CD4-positive, alpha-beta T cell treated with Interferon gamma for 1 hour (primary cell): ENCODE measurements at regions not wholly inside any gene's neighbourhood (a gene's known extent, or its start where the extent isn't known, plus 50 kb on each side); places are given as distances from the start of the nearest gene placed in this dataset.

Source experiments
- DNase-seq: peaks from one replicate; pipeline ENCODE4 v3.0.0-alpha.2; 2020

DNA sequence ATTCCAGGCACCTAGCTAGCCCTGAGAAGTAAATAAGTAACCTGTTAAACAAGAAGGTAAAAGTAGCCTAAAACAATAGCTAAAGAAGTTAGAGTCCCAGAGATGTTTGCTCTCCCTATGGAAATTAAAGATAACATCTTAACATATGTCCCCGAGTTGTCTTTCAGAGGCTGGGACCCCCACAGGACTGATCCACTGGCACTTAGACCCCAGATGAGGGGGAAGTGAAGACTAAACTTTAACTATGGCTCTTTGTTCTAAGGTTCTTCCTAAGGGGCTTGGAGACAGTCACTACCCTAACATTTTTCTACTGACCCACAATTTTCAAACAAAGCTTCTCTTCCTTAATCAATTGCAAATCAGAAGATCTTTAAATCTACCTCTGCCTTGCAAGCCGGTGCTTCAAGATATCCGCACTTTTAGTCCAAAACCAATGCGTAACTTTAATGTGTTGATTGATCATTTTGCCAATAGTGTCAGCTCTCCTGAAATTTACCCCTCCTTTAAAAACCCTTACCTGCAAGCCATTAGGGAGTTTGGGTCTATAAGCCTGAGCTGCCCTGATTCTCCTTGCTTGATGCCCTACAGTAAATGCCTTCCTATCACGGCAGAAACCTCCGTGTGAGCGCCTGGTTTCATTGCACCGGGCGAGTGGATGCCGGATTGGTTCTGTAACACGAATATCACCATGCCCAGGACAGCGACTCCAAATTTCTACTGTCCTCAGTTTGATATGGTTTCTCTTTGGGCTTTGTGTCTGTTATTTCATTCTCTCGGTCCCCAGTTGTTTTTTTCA, 404.4 kb downstream of the SIPA1L2 start:
- no peak for DNase-seq

GRCh38 chr1:232223887-232224286, 406.0 kb downstream of the SIPA1L2 start:
- DNase-seq: no peak

DNA sequence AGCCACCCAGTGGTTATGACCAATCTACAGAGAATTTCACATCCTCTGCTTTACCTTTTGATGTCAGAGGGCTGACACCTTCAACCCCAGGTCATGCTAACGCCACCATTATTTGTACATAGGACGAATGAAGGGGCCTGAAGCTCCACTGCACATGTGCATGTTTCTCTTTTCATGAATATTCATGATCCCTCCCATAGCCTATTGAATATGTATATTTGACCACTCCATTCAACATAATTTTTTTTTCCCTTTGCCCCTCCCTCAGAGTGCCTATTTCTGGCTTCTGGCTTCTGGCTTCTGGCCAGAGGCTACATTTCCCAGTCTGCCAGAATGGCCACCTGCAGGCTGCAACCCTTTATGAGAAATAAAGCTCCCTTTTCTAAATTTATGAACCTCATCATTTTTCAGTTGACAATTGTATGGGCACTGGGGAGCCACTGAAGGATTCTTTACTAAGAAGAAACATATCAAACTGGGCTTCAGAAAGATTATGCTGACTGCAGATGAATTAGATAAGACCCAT, 406.7 kb downstream of the SIPA1L2 start:
- no peak for DNase-seq

DNA sequence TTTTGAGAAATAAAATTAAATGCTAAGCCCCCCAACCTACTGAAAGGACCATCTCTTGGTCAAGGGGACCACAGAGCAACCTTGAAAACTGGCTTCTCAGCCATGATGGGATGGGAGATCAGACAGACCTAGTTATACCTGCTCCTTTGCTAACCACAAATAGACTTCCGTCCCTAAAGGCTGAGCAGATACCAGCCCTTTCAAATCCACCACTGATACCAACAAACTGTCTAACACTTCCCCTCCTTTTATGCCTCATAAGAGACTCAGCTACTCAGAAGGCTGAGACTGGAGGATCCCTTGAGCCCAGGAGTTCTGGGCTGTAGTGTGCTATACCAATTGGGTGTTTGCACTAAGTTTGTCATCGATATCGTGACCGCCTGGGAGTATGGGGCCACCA, 407.3 kb downstream of the SIPA1L2 start:
- no peak for DNase-seq

DNA sequence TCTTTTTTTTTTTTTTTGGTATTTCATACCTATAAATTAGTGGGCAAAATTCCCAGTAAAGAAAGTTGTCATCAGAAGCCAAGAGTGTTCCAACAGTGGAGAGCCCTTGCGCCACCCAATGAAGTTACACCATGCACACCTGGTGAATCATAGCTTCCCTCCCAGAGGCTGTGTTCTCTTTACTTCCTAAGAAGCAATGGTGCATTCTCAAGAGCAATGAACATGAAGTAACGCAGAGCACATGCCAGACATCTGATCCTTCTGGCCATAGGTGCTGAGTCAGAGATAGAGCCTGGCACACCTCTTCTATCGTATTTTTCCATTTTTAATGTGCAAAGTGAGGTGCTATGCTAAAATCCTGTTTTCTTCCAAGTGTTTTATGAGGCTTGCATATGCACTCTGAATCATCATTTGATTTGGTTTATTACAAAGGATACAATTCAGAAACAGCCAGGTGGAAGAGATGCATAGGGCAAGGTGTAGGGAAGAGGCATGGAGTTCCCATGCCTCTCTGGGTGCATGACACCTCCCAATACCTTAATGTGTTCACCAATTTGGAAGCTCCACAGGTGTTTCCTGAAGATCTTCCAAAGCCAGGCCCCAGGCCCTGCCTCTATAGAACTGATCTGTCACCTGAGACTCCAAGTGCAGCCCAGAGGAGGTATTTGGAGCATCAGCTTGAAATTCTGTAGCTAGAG, 408.0 kb downstream of the SIPA1L2 start:
- DNase-seq: no peak

GRCh38 chr1:232218955-232219865, 410.7 kb downstream of the SIPA1L2 start:
- no peak for DNase-seq

DNA sequence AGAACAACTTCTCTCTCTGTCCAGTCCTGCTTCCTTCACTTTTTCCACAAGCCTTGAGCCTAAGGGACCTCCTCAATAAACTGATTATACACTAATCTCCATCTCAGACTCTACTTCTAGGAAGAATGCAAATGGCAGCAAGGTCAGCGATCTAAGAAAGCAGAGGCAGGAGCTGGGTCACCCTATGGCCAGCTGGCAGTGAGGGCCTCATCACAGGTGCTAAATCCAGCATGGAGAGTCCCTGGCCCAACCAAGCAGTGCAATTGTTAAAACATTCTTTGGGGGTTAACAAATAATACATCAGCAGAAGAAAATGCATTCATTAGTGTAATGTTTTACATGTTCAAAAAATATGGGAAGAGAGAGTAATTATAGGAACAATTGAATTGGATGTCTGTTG, 416.0 kb downstream of the SIPA1L2 start:
- DNase-seq: no peak

DNA sequence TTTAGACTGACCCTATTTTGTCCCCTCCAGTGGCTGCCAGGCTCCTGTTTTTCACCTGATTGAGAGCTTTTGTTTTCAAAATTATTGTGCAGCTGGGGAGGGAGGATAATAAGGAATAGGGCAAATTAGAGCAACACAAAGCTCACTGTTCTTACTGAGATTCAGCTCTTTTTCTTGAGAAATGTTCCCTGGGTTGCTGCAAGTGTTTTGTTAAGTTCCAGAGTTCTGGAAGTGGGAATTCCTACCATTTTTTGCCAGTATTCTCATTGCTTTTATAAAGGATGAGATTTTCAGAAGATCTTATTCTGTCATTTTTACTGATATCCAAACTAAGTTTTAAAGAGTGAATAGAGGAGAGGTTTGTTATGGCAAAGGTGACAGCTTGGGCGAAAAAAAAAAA, 417.7 kb downstream of the SIPA1L2 start:
- no peak for DNase-seq

GRCh38 chr1:232211149-232211548, 418.8 kb downstream of the SIPA1L2 start:
- DNase-seq: no peak

- no peak for DNase-seq
Observed at GRCh38 chr1:232209357-232209756, 420.6 kb downstream of the SIPA1L2 start.

GRCh38 chr1:232207073-232207866, 422.7 kb downstream of the SIPA1L2 start:
- DNase-seq: no peak

GRCh38 chr1:232204269-232204668, 425.7 kb downstream of the SIPA1L2 start:
- no peak for DNase-seq

DNA sequence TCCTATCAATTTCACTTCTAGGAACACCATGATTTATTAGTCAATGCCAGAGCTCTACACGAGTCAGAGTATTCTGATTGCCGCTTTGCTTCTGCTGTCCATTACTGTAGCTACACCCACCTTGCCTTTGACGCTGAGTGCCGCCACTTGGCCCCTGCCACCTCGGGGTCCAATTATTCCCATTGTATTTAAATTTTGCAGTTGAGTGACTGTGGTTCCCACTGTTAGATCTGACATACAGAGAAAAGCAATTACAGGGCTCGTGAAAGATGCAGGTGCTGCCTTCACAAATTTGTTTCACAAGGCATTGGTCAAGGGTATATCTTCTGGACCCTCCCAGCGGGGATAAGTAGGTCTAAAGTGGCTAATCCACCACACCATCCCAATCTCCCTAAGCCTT, 428.9 kb downstream of the SIPA1L2 start:
- DNase-seq: no peak

GRCh38 chr1:232196042-232196441, 433.9 kb downstream of the SIPA1L2 start:
- no peak for DNase-seq

DNA sequence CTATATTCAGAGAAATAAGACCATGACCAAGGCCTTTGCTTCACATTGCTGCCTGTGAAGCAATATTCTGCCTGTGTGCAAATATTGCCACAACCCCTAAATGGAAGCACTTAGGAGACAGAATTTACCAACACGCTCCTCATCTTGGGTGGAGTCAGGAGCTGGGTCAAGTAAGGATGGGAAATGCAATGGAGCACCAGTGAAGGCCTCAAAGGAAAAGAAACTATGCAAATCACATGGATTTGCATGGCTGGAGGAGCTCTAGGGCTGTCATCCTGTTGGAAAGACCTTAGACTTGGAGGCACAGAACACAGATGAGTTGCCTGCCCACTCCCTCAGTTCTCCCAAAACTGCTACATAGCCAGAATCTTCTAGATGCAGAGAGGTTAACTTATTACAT, 435.5 kb downstream of the SIPA1L2 start:
- no peak for DNase-seq

DNA sequence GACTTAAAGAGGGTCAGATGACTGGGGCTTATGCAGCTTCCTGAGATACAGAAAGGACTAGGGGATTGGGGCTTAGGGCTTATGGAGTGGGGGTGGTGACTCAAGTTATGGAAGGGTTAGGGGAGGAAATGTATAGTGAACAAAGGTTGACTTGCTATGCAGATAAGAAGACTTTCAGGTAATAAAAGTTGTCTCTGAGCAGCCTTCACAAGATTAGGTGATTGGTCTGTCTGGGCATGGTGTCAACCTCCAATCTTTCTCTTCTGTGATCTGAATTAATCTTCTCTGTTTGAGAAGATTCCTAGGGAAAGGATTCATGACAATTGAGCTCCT, 436.5 kb downstream of the SIPA1L2 start:
- no peak for DNase-seq

GRCh38 chr1:232192781-232193450, 437.0 kb downstream of the SIPA1L2 start:
- DNase-seq: no peak

DNA sequence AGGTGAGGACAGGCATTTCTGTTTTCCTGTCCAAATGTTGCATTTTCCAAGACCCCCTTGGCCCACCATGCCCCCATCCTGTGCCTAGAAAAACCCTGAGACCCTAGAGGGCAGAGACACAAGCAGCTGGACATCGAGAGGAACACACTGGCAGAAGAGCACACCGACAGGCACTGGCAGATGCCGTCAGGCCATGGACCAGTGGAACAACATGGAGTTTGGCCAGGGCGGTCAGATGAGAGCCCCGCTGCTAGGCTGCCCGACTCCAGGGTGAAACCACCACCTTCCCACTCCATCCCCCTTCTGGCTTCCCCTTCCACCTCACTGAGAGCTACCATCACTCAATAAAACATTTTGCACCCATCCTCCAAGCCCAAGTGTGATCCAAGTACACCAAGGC, 438.4 kb downstream of the SIPA1L2 start:
- no peak for DNase-seq

DNA sequence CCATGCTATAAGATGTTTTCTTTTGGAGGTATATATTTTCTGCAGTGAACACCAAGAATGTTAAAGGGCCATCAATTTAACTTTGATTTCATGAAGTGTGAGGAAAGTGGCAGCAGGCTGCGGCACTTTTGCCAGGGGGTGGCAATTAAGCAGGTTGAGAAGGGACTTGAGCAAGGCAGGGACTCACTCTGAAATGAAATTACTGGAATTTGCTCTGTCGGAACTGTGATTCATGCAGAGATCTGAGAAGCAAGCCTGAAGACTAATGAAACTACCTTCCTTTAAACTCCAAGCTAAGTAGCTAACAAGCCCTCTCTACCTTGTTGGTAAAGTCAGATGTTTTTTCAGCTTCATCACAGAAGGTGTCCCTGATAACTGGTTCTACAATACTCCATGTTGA, 441.6 kb downstream of the SIPA1L2 start:
- DNase-seq: no peak

- no peak for DNase-seq
Observed at GRCh38 chr1:232186931-232187330, 443.0 kb downstream of the SIPA1L2 start.

DNA sequence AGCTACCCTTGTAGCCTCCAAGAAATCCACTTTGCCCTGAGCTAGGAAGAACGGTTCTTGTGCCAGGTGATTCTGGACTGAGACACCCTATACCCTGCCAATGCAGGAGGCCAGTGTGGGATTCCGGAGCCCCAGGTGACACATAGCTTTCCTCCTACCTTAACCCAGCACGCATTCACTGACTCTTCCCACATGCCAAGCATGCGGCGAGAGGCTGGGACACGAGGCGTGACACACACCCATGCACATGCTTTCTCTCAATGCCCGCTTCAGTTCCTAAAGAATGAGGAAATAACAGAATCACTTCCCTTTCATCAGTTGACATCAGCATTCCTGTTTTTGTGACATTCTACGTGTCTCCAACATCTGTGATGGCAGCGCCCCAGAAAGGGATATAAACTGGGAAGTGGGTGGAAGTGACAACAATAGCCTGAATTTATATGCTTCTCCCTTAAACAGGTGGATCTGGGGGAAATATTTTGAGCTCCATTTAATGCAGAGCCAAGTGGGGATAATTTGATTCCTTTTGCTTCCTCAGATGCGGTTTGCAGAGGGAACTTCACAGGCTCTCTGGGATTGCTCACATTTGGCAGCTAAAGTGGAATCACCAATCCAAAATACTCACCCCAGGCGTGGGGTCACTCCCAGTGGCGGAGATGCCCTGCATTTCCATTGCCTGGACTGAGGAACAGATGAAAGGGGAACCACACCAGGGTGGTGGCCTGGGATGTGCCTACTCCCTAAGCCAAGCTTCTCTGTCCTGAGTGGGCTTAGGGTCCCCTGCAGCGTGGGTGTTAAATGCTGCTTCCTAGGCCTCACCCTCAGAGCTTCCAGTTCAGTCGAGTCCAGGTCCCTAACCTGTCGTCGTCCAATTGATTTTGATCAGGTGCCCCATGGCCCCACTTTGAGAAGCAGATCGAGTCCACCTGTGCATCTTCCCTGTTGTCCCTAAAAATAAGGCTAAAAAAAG, 445.1 kb downstream of the SIPA1L2 start:
- no peak for DNase-seq
